Renal cortical epithelial cell (primary cell): ENCODE measurements at regions not wholly inside any gene's neighbourhood (a gene's known extent, or its start where the extent isn't known, plus 50 kb on each side); places are given as distances from the start of the nearest gene placed in this dataset.
"Not testable (repeated sequence)": the region's sequence is repeated elsewhere in the genome, so short reads cannot be mapped to it uniquely, and the experiment has no call there.

ENCODE experiments used
- DNase-seq: peaks from one replicate; pipeline ENCODE4 v3.0.0-alpha.2; 2011; ENCODE audit warnings: low read depth

DNA sequence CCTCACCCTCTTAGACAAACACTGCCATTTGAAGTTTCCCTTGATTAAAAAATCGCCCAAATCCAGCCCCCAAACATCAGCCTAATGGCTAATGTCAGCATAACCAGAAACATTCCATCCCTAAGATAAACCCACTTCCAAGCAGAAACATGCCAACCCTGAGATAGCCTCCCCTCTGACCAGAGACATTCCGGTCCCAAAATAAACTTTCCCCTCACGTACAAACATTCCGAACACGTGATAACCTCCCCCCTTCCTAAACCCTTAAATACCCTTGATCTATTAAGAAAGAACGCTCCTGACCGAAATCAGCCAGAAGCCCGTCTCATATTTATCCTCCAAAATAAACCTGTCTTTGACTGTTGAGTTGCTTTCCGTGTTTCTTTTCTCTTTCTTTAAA is 237.2 kb downstream of the ASMT start:
- DNase-seq, result no peak

DNA sequence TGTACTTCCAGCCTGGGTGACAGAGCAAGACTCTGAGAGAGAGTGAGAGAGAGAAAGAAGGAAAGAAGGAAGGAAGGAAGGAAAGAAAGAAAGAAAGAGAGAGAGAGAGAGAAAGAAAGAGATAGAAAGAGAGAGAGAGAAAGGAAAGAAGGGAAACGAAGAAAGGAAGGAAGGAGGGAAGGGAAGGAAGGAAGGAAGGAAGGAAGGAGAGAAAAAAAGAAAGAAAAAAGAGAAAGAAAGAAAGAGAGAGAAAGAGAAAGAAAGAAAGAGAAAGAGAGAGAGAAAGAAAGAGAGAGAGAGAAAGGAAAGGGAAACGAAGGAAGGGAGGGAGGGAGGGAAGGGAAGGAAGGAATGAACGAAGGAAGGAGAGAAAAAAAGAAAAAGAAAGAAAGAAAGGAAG is 238.6 kb downstream of the ASMT start:
- no peak for DNase-seq

DNA sequence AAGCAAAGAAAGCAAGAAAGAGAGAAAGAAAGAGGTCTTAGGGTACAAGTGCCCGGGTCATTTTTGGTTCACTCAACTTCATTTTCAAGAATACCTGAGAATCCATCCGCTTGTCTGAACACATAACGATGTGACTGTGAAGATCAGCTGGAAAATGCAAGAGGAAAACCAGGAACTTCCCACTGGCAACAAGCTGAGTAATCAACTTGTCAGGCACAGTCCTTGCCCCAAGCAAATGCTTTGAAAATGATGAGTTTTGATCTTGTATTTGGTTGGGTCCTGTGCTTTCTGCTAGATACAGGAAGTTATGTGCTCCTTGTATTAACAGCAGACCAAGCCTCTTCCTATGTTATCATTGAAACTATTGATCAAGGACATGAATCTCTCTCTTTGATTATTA is 239.1 kb downstream of the ASMT start:
- no peak for DNase-seq

DNA sequence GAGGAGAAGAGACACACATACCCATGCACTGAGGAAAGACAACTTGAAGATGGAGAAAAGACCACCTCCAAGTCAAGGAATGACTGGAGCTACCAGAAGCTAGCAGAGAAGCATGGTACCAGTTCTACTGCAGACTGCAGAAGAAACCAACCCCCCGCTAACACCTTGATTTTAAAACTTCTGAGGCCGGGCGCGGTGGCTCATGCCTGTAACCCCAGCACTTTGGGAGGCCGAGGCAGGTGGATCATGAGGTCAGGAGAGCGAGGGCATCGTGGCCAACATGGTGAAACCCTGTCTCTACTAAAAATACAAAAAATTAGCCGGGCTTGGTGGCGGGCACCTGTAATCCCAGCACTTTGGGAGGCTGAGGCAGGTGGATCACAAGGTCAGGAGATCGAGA is 240.0 kb downstream of the ASMT start:
- DNase-seq, result not testable (repeated sequence)

DNA sequence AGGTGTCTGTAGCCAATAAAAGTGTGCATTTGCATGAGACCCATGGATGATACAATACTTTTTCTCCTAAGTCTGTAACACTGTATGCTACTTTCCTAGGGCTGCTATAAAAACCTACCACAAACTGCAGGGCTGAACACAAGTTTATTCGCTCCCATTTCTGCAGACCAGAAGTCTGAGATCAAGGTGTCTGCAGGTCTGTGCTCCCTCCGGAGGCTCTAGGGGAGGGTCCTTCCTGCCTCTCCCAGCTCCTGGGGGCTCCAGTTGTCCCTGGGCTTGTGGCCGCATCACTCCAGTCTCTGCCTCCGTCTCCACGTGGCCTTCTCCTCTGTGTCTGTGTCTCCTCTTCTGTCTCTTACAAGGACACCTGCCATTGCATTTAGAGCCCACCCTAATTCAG is 244.4 kb downstream of the ASMT start:
- not testable (repeated sequence) for DNase-seq

DNA sequence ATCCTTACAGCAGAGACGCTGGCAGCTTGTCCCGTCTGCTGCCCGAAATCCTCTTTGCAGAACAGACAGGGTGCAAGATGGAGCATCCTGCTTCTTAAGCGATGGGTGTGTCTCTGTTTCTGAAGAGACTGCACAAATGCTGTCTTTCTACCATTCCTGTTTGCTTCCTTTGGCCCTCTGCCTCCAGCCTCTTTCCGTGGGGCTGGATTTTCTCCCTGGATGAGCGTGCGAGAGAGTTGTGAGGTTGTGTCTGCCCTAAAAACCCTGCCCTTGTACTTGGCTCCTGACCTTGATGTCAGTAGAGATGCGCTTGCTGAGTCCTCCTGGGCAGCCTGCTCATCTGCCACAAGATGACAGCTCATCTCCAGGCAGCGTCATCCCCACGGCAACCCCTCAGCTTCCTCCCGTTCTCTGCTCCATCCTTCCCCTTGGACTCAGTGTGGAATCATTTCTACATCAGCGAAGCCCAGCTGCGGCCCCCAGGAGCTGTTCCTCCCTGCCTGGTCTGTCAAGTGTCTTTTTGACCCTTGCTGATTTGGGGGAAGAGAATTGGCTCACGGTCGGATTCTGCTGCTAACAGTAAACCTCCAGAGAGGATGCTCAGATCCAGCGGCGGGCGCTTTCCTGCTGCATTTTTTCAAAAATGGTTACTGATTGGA is 246.2 kb downstream of the ASMT start:
- no peak for DNase-seq

DNA sequence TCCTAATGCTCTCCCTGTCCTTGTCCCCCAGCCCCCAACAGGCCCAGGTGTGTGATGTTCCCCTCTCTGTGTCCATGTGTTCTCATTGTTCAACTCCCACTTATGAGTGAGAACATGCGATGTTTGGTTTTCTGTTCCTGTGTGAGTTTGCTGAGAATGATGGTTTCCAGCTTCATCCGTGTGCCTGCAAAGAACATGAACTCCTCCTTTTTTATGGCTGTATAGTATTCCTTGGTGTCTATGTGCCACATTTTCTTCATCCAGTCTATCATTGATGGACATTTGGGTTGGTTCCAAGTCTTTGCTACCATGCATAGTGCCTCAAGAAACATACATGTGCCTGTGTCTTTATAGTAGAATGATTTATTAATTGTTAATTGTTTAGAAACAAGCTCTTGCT is 249.1 kb downstream of the ASMT start:
- DNase-seq, result not testable (repeated sequence)

DNA sequence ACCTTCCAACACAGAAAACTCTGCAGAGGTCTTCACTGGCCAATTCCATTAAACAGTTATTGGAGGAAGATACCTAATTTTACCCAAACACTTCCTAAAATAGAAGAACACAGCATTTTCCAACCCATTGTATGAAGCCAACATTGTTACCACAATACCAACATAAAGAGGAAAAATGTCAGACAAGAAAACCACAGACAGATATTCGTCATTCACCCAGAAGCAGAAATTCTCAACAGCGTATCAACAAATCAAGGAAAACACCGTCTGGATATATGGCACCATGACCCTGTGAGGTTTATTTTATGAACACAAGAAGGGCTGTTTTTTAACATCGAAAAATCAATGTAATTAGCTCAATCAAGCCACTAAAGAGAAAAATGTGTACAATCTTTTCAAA is 255.6 kb downstream of the ASMT start:
- DNase-seq, result no peak

DNA sequence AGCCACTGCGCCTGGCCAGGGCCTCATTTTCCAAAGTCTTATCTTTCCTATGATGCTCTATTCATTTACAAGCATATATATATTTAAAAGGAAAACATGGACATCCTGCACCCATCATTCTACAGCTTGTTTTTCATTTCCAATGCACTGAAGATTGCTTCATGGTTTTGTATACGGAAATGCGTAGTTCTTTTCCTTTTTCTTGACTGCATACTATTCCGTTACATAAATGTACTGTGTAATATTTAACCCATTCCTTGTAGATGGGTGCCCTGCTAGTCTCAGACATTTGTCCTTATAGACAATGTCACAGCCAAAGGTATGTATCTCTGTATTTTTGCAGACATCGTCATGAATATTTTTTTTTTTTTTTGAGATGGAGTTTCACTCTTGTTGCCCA is 257.0 kb downstream of the ASMT start:
- no peak for DNase-seq

DNA sequence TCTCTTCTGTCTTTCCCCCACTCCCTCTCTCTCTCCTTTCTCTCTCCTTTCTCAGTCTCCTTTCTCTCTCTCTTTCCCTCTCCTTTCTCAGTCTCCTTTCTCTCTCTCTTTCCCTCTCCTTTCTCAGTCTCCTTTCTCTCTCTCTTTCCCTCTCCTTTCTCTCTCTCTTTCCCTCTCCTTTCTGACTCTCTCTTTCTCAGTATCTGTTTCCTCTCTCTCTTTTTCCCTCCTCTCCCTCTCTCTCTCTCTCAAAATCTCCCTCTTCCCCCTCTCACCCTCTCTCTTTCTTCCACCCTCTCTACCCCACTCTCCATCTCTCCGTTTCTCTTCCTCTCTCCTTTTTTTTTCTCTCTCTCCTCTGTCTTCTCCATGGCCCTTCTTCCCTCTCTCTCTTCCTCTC is 258.8 kb downstream of the ASMT start:
- no peak for DNase-seq

DNA sequence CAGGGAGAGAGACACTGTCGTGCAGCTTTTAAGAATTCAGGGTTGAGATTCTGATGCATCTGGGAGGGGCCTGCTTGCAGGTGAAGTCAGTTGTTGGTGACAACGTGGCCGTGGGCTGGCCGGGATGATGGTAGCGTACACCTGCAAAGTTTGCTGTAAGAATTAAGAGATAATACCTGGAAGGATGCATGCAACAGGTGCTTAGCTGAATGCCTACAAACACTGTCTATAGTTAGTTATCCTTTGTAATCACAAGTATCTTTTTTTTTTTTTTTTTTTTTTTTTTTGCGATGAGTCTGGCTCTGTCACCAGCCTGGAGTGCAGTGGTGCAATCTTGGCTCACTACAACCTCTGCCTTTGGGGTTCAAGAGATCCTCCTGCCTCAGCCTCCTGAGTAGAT is 259.6 kb downstream of the ASMT start:
- no peak for DNase-seq

DNA sequence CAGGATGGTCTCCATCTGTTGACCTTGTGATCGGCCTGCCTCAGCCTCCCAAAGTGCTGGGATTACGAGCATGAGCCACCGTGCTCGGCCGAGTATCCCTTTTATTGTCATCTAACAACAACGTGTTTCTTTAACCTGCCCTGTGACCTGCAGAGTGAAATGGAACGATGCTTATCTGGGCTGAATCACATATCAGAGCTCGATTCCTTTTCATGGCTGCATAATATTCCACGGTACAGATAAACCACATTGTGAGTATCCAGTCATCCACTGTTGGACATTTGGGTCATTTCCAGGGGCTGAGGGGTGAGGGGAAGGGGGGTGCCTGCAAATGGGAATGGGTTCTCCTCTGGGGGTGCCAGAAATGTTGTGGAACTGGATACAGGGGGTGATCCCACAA is 260.0 kb downstream of the ASMT start:
- DNase-seq, result no peak

DNA sequence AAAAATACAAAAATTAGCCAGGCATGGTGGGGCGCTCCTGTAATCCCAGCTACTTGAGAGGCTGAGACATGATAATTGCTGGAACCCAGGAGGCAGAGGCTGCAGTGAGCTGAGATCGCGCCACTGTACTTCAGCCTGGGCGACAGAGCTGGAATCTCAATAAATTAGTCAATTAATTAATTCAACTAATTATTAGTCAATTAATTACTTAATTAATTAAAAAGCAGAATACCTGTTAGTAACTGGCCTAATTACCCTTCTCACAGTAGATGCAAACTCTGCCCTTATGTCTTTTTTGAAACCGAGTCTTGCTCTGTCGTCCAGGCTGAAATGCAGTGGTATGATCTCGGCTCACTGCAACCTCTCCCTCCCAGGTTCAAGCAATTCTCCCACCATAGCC is 261.2 kb downstream of the ASMT start:
- DNase-seq, result no peak

DNA sequence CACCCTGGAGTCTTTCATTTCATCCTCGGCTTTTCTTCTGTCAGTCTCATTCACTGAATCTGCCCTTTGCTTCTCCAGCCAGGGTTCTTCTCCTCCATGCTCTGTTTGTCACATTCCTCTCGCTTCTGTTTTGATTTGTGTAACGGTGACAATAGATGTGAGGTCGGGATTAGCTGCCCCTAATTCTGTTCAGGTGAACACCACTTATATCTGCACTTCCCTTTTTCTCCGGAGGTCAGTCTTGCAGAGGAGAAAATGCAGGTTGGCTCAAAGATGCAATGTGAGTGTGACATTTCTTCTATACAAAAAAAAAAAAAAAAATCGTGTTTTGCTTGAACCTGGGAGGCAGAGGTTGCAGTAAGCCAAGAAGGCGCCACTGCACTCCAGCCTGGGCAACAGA is 262.9 kb downstream of the ASMT start:
- DNase-seq, result no peak

DNA sequence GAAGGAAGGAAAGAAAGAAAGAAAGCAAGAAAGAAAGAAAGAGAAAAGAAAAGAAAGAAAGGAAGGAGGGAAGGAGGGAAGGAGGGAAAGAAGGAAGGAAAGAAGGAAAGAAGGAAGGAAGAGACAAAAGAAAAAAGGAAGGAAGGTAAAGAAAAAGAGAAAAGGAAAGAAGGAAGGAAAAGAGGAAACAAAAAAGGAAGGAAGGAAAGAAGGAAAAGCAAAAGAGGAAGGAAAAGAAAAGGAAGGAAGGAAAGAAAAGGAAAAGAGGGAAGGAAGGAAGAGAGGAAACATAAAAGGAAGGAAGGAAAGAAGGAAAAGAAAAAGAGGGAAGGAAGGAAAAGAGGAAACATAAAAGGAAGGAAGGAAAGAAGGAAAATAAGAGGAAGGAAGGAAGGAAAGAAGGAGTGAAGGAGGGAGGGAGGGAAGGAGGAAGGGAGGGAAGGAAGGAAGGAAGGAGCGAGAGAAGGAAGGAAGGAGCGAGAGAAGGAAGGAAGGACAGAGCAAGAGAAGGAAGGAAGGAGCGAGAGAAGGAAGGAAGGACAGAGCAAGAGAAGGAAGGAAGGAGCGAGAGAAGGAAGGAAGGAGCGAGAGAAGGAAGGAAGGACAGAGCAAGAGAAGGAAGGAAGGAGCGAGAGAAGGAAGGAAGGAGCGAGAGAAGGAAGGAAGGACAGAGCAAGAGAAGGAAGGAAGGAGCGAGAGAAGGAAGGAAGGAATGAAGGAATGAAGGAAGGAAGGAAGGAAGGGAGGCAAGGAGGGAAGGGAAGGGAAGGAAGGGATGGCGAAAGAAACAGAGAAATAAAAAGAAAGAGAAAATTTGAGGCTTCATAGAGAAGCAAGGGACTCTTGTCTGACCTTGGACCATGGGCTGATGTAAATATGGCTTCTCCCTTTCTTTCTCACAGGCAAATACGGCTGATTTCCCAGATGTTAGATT is 266.3 kb downstream of the ASMT start:
- not testable (repeated sequence) for DNase-seq

DNA sequence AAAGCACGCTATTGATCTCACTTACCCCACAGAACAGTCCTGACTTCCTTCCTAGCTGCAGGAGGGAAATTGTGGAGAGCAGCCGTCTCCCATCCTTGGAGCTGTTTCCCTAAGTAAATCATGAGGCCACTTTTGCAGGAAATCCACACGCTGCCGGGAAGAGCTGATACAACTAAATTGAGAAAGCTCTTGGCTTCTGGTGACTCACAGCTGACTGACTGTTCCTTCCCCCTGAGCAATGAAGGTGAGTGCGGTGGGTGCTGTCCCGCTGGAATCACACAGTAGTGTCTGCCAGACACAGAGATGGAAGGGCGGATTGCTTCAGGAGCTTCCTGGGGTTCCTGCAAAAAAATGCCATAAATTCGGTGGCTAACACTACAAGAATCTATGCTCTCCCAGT is 268.9 kb downstream of the ASMT start:
- no peak for DNase-seq

DNA sequence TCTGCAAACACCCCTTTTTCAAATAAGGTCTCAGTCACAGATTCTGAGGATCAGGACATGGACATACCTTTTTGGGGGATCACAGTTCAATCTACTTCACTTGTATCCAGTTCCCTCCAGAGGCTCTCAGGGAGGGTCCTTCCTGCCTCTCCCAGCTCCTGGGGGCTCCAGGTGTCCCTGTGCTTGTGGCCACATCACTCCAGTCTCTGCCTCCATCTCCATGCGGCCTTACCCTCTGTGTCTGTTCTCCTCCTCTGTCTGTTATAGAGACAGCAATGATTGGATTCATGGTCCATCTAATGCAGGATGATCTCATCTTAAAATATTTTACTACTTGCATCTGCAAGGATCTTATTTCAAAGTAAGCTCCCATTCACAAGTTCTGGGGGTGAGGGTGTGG is 269.6 kb downstream of the ASMT start:
- DNase-seq, result no peak

DNA sequence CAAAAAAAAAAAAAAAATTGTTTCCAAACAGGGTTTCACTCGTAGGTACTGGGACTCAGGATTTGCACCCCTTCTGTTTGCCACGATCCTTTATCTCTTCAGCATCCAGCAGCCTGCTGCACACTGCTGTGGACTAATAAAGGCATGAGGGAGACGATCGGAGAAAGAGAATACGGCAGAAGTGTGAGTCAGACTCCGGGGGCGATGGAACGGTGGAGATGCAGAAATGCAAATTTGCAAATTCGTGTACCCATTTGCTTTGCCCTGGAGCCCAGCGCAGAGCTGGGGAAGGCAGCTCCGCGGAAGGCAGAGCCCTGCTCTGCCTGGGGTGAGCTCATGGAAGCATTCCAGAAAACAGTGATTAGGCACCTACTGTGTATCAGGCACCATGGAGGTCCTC is 270.3 kb downstream of the ASMT start:
- DNase-seq, result no peak

DNA sequence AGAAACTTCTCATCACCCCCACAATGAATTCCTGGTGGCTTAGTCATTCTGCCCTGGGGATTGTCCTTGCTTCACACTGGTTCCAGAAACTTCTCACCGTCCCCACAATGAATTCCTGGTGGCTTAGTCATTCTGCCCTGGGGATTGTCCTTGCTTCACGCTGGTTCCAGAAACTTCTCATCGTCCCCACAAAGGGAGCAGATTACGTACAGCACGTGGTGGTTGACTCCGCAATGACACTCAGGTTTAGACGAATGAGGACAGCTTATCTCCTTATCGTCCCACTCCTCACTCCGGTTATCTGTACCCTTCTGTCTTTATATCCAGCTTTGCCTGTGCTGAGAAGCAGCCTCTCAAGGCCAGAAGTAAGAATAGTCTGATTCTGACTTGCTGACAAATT is 273.4 kb downstream of the ASMT start:
- not testable (repeated sequence) for DNase-seq

DNA sequence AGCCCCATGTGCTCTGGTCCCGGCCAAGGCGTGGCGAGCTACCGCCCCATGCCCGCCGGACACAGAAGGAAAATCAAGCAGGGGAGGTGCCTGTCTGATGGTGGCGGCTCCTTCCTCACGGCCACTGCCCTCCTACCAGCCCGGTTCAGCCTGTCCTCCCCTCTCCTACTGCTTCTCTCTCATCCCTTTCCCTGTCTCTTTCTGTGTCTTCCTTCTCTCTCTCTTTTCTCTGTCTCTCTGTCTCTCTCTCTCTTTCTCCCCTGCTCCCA is 279.1 kb downstream of the ASMT start:
- DNase-seq, result no peak

DNA sequence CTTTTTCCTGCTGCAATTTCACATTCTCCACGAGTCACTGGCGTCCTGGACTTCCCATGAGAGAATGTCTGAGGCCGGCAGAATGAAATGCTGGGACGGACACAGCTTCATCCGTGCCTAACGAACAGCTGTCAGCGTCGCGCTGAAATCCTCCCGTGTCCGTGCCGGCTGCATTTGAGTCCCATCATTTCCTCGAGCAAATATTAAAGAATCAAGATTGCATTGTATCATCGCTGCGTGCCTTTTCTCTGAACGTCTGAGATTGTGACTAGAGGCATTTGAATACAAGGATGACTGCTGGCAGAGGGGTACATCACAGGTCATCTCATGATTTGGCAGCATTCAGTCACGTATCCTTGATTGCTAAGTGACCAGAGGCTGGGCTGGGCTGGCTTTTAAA is 279.9 kb downstream of the ASMT start:
- no peak for DNase-seq

DNA sequence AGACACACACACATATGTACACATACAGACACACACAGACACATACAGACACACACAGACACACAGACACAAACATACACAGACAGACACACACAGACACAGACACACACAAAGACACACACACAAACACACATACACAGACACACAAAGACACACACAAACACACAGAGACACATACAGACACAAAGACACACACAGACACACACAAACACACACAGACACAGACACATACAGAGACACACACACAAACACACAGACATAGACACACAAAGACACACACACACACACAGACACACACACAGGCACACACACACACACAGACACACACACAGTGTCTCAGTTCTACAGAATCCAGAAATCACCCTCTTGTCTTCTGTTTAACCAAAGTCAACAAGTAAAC is 280.7 kb downstream of the ASMT start:
- DNase-seq, result no peak

DNA sequence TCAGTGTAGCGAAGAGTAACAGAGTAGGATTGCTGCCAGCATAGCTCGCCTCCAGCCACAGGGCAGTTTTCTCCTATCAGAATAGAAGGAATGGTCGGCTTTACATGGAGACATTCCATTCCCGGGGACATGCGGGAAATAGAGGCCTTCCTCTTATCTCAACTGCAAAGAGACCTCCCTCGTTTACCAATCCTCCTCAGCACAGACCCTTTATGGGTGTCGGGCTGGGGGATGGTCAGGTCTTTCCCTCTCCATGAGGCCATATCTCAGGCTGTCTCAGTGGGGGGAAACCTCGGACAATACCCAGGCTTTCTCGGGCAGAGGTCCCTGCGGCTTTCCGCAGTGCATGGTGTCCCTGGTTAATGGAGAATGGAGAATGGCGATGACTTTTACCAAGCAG is 285.0 kb downstream of the ASMT start:
- DNase-seq, result no peak

DNA sequence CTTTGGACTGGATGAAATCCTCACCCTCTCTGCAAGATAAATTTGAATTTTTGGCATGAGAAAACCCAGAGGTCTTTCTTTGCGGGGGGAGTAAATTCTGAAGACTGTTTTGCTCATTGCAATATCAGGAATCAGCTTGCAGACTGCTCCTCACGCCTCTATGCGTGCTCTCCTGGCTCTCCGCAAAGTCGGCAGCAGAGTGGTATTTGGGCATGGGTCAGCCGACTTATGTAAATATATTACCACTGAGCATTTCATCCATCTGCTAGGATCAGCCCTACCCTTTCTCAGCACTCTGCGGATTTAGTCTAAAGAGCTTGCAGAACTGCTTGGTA is 288.0 kb downstream of the ASMT start:
- DNase-seq, result no peak
